ENCODE measurements at regions not wholly inside any gene's neighbourhood (a gene's known extent, or its start where the extent isn't known, plus 50 kb on each side); places are given as distances from the start of the nearest gene placed in this dataset.

DNA sequence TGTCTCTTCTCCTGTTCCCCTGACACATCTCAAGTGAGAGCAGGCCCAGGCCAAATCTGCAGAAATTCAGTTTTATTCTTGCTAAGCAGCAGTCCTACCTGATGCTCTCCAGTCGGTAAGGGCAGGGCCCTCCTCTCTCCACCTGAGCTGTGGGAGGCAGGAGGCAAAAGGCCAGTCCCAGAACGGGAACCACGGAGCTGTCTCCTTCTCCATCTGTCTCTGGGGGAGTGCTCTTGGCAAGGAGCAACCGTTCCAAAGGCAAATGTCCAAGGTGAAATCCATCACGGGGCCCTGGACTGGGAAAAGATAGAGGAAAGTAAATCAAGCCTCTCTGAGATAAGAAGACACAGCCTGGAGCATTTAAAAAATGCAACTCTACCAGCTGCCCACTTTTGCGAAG, 65.2 kb upstream of the CDON start:
- FAIRE-seq = no peak

GRCh38 chr11:126127284-126127845, 64.7 kb upstream of the CDON start:
- no peak for FAIRE-seq

DNA sequence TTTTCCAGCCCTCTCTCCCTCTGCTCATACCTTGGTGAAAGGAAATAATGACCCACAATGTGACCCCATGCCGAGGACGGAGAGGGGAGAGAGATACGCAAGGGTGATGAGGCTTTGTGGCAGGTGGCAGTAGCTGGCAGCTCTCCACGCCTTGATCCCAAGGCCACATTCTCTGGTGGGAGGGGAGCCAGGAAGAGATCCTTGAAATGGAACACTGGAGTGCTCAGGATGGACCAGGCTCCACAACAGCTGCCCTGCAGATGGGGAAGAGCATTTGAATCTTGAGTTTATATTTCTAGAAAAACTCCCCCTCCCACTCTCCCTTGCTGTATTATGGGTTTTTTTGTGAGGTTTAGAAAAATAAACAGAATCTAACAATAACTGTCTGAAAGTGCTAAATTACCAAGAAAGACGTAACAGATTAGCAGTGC, 61.6 kb upstream of the CDON start:
- no peak for FAIRE-seq

GRCh38 chr11:126123686-126124085, 61.0 kb upstream of the CDON start:
- FAIRE-seq = no peak

DNA sequence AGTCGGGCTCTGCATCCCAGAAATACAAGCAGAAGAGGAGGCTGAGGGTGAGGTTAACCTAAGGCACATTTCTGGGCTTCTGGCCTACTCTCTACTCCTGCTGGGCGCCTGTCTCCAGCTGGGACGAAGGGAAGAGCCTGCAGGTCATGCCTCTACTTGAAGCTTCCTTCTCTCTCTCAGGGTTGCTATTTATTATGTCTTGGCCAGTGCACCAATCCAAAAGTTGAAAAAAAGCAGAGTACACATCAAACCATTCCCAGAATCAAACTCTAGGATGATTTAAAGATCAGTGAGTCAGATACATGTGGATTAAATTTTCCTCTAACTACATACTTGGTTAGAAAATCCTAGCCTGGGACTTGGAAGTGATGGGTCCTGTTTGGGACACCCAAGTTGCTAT, 60.2 kb upstream of the CDON start:
- no peak for FAIRE-seq

DNA sequence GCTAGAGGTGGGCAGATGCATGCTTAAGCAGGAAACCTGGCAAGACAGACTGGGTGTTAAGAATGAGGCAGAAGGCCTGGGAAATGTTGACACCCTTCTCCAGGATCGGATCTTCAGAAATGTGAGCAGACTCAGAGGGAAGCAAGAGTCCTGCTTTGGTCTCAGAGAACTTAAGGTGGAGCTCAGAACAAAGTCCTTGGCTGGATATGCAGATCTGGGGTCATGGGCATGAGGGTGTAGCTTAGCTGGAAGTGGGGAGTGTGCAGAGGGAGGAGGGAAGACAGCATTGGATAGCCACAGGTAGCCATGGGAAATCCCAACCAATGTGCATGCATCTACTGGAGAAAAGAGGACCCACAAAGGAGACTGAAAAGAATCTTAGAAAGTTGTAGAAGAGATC, 58.6 kb upstream of the CDON start:
- FAIRE-seq = no peak

- FAIRE-seq = no peak
Observed at GRCh38 chr11:126118806-126119205, 56.1 kb upstream of the CDON start.

DNA sequence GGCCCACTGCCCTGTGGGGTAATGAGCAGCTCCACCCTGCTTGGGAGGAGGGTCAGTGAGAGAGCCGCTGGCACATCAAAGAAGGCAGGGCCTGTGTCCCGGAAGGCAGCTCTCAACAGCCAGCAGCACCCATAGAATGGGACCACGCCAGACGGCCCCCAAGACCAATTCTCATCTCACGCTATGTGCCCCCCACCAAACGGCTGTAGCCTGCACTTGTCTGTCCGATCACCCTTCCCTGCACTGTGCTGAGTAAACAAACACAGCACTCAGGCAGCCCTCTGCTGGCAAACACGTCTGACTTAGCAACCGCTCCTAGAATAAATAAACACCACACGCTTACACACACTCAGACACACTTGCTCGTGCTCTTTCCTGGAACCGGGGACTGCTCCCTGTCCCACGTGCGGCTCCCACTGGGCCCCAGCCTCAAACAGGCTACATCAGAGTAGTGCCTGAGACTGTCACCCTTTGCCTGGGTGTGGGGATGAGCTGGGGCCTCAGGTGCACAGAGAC, 53.2 kb upstream of the CDON start:
- FAIRE-seq = peak; percentile 97

DNA sequence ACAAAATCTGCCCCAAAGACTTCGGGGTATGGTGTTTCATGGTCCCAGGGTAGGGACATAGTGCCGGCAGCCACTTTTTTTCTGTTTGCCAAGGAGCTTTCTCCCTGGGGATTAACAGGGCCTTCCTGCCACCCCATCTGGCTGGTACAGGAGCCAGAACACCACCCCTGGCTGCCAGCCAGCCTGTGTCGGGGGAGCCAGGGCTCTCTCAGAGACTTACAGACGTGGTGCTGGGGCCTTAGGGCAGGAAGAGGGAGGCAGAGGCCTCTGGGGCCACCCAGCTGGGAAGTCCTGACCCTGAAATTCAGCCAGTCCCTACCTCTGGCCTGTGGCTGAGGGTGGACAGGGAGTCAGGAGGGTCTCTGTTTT, 52.4 kb upstream of the CDON start:
- FAIRE-seq = no peak

DNA sequence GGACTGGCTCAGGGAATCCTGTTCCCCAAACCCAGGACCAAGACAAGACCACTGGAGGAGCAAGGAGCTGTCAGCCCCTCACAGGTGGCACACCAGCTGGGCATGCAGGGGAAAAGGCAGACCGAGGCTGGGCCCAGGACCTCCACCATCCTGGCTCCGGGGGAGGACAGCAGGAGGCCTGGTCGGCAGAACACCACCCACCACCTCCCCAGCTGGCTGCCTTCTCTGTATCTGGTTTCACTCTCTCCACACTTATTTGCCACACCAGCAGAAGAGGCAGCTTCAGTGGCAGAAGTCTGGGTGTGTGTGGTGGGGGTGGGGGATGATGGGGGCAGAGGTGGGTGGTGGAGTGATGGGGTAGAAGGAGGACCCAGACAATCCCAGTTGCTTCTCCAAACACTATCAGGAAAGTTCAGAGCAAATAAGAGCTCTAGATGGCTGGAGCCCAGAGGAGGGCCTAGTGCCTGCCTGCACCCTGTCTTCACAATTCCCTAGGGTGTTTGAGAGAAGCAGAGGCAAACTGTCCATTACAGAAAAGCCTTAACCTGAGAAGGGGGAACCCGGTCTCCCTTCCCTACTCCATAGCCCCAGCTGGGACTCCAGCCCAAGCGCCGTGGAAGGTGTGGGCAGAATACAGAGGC, 51.9 kb upstream of the CDON start:
- FAIRE-seq = no peak

- no peak for FAIRE-seq
Observed at GRCh38 chr11:126113963-126114362, 51.3 kb upstream of the CDON start.

DNA sequence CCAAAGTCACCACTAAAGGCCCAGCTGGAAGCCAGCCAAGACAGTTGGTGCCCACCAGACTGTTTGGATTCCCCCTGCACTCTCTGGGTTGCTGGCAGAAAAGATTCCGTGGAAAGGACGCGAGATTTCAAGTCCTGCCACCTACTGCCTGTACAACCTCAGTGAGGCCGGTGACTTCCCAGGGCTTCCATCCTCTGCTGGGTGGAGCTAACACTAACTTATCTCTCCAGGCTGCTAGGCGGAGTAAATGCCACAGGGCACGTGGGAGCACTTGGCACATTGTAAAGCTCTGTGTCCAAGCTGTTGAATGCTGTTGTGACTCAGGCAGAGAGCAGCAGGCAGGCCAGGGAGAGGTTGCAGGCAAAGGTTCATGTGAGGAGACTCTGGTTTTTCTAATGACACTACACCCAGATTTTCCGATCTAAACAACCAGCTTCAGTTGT, 50.9 kb upstream of the CDON start:
- peak; percentile 91 for FAIRE-seq

GRCh38 chr11:126113012-126113411, 50.3 kb upstream of the CDON start:
- no peak for FAIRE-seq

GRCh38 chr11:126112547-126112946, 49.9 kb upstream of the CDON start:
- no peak for FAIRE-seq
